GM21526 (cell line): ENCODE measurements at regions not wholly inside any gene's neighbourhood (a gene's known extent, or its start where the extent isn't known, plus 50 kb on each side); places are given as distances from the start of the nearest gene placed in this dataset.
"Not testable (repeated sequence)": the region's sequence is repeated elsewhere in the genome, so short reads cannot be mapped to it uniquely, and the experiment has no call there.

Source experiments
- ATAC-seq: cut with Tn5 transposase; IDR thresholded peaks from one replicate; pipeline ENCODE4 v1.9.1; 2021; ENCODE audit warnings: moderate library complexity; ENCODE audit not compliant: unreplicated experiment, low FRiP score

DNA sequence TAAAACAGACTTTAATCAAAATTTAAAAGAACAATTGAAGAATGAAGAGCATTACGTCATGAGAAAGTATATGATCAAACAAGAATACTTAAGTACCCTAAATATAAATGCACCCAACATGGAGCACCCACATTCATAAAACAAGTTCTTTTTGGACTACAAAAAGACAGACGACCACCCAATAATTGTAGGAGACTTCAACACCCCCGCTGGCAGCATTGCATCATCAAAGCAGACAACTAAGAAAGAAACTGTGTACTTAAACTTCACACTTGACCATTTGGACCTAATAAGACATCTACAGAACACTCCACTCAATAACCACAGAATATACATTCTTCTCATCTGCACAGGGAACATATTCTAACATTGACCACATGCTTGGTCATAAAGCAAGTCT lies 291.7 kb upstream of the ZNF322 start:
- ATAC-seq, result not testable (repeated sequence)

DNA sequence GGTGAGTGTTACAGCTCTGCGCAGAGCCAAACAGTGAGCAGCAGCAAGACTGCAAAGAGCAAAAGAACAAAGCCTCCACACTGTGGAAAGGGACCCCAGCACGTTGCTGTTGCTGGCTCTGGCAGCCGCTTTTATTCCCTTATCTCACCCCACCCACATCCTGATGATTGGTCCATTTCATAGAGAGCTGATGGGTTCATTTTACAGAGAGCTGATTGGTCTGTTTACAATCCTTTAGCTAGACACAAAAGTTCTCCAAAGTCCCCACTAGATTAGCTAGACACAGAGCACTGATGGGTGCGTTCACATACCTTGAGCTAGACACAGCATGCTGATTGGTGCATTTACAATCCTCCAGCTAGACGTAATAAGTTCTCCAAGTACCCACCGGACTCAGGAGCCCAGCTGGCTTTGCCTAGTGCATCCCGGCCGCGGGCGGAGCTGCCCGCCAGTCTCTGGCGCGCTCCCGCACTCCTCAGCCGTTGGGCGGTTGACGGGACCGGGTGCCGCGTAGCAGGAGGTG lies 291.4 kb upstream of the PRSS16 start:
- not testable (repeated sequence) for ATAC-seq

GRCh38 chr6:26956601-26957184 lies 290.8 kb upstream of the PRSS16 start:
- not testable (repeated sequence) for ATAC-seq

GRCh38 chr6:26957399-26958127 lies 289.9 kb upstream of the PRSS16 start:
- not testable (repeated sequence) for ATAC-seq

GRCh38 chr6:26961236-26961635 lies 286.3 kb upstream of the PRSS16 start:
- not testable (repeated sequence) for ATAC-seq

DNA sequence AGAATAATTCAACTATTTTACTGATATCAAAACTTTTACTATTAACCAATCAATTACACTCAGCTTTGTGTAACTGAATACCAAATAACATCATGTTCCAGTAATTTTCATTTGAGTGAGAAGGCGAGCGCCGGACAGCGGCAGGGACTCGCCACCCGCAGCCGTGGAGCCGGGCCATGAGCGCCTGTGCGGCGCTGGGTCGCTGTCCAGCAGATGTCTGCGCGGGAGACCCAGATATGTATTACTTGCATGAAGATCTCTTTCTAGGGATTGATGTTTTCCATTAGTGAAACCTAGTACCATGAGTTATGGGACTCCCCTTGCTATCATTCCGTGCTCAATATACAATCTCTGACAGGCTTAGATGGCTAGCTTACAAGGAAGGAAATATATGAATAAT lies 245.1 kb upstream of the PRSS16 start:
- ATAC-seq, result no peak

GRCh38 chr6:27007020-27007419 lies 240.5 kb upstream of the PRSS16 start:
- no peak for ATAC-seq

DNA sequence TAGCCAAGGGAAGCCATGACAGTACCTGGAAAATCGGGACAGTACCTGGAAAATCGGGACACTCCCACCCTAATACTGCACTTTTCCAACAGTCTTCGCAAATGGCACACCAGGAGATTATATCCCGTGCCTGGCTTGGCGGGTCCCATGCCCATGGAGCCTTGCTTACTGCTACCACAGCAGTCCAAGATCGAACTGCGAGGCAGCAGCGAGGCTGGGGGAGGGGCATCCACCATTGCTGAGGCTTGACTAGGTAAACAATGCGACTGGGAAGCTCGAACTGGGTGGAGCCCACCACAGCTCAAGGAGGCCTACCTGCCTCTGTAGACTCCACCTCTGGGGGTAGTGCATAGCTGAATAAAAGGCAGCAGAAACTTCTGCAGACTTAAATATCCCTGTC lies 238.9 kb upstream of the PRSS16 start:
- not testable (repeated sequence) for ATAC-seq

- ATAC-seq, result not testable (repeated sequence)
Observed at GRCh38 chr6:27014053-27014452, 233.4 kb upstream of the PRSS16 start.

DNA sequence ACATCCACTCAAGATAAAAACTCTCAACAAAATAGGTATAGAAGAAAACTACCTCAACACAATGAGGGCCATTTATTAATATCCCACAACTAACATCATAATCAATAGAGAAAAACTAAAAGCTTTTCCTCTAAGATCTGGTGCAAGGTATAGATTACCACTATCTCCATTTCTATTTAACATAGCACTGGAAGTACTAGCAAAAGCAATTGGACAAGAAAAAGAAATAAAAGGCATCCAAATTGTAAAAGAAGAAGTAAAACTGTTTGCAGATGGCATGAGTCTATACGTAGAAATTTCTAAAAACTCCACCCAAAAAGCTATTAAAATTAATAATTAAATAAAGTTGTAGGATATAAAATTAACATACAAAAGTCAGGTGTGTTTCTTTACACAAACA lies 230.8 kb upstream of the PRSS16 start:
- ATAC-seq, result no peak

DNA sequence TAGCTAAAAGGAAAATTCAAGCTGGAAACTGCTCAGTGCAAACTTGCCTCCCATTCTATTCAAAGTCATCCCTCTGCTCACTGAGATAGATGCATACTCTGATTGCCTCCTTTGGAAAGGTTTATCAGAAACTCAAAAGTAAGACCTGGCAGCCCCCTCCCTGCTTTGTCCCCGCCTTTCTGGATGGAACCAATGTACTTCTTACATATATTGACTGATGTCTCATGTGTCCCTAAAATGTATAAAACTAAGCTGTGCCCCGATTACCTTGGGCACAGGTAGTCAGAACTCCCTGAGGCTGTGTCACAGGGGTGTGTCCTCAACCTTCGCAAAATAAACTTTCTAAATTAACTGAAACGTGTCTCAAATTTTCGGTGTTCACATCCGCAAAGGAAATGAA lies 229.1 kb upstream of the PRSS16 start:
- not testable (repeated sequence) for ATAC-seq

DNA sequence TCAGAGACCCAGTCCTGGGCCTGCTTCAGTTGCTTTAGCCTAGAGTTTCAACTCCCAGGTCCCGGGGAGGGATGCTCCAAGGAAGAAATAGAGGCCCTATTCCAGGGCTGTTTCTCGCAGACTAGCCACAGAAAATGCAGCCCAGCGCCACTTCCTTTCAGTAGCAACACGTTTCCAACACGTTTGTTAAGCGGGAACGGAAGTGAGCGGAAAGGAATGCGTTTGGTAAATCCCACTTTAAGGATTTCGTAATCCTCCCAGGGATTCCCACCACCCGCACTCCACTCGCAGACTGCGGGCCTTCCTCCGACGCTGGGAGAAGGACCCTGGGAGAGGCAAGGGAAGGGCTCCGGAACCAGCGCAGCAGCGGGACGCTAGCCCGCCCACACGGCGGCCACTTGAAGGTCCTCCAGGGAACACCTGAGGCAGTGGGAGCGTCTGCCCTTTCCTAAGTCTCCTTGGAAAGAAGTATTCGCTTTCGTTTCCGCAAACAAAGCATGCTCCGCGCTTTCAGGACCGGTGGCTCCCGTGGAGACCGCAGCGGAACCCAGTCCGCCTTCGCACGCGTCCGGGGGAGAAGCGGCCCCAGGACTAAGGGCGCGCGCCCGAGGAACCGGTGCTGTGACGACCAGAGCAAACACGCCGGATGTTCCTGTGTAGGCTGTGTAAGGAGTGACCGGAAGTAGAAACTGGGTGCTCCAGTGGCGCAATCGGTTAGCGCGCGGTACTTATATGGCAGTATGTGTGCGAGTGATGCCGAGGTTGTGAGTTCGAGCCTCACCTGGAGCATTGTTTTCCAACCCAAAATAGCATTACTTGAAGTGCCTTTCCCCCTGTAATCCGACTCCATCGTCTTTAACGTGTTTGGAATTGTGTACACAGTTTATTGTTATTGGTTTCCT lies 227.6 kb upstream of the PRSS16 start:
- no peak for ATAC-seq

DNA sequence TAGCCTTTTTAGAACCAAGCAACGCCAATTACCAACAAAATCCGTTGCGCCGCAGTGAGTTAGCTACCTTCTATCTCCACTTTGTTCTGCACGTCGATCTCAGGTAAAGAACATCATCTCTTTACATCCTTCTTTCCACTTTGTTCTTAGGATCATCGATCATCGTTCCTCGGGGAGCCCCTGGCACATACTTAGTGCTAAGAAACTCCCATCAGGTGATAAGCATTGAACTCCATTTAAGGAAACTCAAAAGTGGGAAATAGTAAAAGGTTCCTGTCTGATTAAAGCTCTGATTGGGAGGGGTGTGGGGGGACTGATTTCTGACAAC lies 227.0 kb upstream of the PRSS16 start:
- ATAC-seq, result no peak

GRCh38 chr6:27023664-27024063 lies 223.8 kb upstream of the PRSS16 start:
- no peak for ATAC-seq

GRCh38 chr6:27025351-27025750 lies 222.2 kb upstream of the PRSS16 start:
- ATAC-seq, result no peak

GRCh38 chr6:27026361-27026760 lies 221.1 kb upstream of the PRSS16 start:
- no peak for ATAC-seq

GRCh38 chr6:27031302-27031701 lies 216.2 kb upstream of the PRSS16 start:
- ATAC-seq, result no peak

- no peak for ATAC-seq
Observed at GRCh38 chr6:27038498-27038897, 209.0 kb upstream of the PRSS16 start.

DNA sequence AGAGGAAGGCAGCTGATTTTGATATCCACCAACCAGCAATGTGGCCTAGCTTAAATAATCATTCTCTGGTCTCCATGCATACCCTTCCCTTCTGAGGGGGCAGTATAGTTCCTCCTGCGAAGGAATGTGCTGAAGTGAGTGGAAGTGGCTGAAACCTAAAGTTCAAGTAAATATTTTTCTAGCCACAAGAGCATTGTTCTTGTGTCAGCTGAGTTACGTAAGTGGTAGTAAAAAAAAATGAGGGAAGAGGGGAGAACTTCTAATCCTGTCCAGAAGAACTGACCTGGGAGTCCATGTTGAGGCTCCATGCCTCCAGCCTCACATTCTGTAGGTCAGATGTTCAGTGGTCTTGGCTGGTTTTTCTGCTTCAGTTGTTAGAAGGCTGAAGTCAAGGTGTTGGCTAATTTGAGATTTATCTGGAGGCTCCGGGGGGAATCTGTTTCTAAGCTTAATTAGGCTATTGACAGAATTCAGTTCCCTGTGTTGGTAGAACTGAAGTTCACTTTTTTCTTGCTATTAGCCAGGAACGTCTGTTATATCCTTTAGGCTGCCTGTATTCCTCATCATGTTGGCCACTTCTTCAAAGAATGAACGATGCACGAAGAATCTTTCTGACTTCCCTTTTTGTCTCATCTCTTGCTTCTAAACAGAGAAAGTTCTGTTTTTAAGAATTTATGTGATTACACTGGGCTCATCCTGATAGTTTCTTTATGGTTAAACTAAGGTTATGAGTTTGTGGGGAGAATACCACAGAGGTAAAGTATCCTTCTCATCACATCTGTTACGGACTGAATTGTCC lies 207.1 kb upstream of the PRSS16 start:
- no peak for ATAC-seq

GRCh38 chr6:27043244-27043643 lies 204.3 kb upstream of the PRSS16 start:
- no peak for ATAC-seq
